GM12892 (cell line): ENCODE measurements at regions not wholly inside any gene's neighbourhood (a gene's known extent, or its start where the extent isn't known, plus 50 kb on each side); places are given as distances from the start of the nearest gene placed in this dataset.

ENCODE experiments used
- POLR2A ChIP-seq: IDR thresholded peaks from 2 replicates; pipeline ENCODE4 v1.6.1; 2011; ENCODE audit warnings: low read depth, low read length, control low read depth
- POLR2AphosphoS5 ChIP-seq: IDR thresholded peaks from 2 replicates; pipeline ENCODE4 v1.6.1; 2011; ENCODE audit warnings: low read depth, low read length, control low read depth

- TF ChIP-seq POLR2AphosphoS5 (no peak), POLR2A (no peak)
Observed at GRCh38 chr22:26921726-26922125, 264.3 kb downstream of the MIAT start.
